PFSK-1 (cell line): ENCODE measurements at regions not wholly inside any gene's neighbourhood (a gene's known extent, or its start where the extent isn't known, plus 50 kb on each side); places are given as distances from the start of the nearest gene placed in this dataset.

Source experiments
- FOXP2 ChIP-seq: optimal IDR thresholded peaks from 2 replicates; pipeline ENCODE3; 2011; ENCODE audit warnings: borderline replicate concordance, control low read depth, inconsistent platforms; ENCODE audit not compliant: insufficient read depth; ENCODE audit errors: extremely low read length, extremely low read depth
- POLR2AphosphoS5 ChIP-seq: IDR thresholded peaks from 2 replicates; pipeline ENCODE4 v1.6.1; 2012; ENCODE audit warnings: low read depth, mild to moderate bottlenecking, control low read depth, low read length, moderate library complexity
- REST ChIP-seq, 2 experiments: IDR thresholded peaks; 2 replicates each; pipeline versions ENCODE4 v1.6.1 to v1.8.0; 2011 to 2012; ENCODE audit warnings: low read depth in 2 of 2, low read length in 2 of 2, control low read depth in 1 of 2, inconsistent platforms in 1 of 2, mild to moderate bottlenecking in 1 of 2, moderate library complexity in 1 of 2; ENCODE audit not compliant: insufficient read depth in 1 of 2
- SIN3A ChIP-seq: IDR thresholded peaks from 2 replicates; pipeline ENCODE4 v1.6.1; 2012; ENCODE audit warnings: mild to moderate bottlenecking, low read length, moderate library complexity, borderline replicate concordance; ENCODE audit not compliant: insufficient read depth
- TAF1 ChIP-seq: IDR thresholded peaks from 2 replicates; pipeline ENCODE4 v1.6.1; 2012; ENCODE audit warnings: low read length, control low read depth, borderline replicate concordance; ENCODE audit not compliant: insufficient read depth

GRCh38 chrX:39731735-39732134 lies 366.0 kb downstream of the BCOR start:
- TF ChIP-seq TAF1 = no peak
- no peak for TF ChIP-seq REST (IDR thresholded peaks at IDR 0.05; ENCODE audit: insufficient read depth in 1 of 2, low read depth in 2 of 2, low read length in 2 of 2)
- TF ChIP-seq SIN3A = no peak
- no peak for TF ChIP-seq FOXP2
- TF ChIP-seq POLR2AphosphoS5 = no peak

DNA sequence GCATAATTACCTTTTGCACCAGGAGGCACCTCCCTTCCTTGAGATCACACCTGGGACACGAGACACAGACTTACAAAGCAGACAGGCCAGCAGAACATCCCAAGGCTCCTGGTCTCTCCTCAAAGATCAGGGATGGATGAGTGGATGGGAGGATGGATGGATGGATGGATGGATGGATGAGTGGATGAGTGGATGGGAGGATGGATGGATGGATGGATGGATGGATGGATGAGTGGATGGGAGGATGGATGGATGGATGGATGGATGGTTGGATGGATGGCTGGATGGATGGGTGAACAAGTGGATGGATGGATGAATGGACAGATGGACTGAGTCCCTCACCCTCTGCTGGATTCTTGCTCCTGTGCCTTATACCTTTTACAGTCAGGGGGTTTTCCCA lies 364.0 kb downstream of the BCOR start:
- TF ChIP-seq SIN3A = no peak
- no peak for TF ChIP-seq REST (IDR thresholded peaks at IDR 0.05; ENCODE audit: insufficient read depth in 1 of 2, low read depth in 2 of 2, low read length in 2 of 2)
- TF ChIP-seq FOXP2 = no peak
- no peak for TF ChIP-seq POLR2AphosphoS5
- TF ChIP-seq TAF1 = no peak

DNA sequence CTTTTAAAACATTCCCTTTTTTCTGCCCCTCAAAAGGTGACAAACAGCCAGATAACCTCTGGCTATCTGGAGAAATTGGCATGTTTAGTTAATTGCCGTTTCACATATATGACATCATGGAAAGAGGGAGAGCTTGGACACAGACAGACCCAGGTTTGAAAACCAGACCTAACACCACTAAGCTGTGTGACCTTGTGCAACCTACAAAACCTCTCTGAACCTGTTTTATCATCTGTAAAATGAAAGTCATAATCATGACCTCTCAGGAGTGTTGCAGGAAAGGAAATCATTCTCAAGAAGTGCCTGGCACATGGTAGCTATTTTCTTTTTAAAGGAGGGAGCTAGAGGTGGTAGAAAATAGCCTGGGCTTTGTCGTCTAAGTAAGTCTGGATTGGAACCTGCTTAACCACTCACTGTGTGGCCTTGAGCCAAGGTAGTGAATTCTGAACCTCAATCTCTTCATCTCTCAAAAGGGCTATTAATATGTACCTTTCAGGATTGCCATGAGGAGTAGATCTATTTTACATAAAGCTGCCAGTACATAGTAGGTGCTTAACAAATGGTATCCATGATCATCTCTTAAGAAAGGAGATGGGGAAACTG lies 363.5 kb downstream of the BCOR start:
- TF ChIP-seq POLR2AphosphoS5 = no peak
- TF ChIP-seq REST (IDR thresholded peaks at IDR 0.05; ENCODE audit: insufficient read depth in 1 of 2, low read depth in 2 of 2, low read length in 2 of 2) = no peak
- TF ChIP-seq FOXP2 = no peak
- TF ChIP-seq TAF1 = no peak
- TF ChIP-seq SIN3A = no peak

DNA sequence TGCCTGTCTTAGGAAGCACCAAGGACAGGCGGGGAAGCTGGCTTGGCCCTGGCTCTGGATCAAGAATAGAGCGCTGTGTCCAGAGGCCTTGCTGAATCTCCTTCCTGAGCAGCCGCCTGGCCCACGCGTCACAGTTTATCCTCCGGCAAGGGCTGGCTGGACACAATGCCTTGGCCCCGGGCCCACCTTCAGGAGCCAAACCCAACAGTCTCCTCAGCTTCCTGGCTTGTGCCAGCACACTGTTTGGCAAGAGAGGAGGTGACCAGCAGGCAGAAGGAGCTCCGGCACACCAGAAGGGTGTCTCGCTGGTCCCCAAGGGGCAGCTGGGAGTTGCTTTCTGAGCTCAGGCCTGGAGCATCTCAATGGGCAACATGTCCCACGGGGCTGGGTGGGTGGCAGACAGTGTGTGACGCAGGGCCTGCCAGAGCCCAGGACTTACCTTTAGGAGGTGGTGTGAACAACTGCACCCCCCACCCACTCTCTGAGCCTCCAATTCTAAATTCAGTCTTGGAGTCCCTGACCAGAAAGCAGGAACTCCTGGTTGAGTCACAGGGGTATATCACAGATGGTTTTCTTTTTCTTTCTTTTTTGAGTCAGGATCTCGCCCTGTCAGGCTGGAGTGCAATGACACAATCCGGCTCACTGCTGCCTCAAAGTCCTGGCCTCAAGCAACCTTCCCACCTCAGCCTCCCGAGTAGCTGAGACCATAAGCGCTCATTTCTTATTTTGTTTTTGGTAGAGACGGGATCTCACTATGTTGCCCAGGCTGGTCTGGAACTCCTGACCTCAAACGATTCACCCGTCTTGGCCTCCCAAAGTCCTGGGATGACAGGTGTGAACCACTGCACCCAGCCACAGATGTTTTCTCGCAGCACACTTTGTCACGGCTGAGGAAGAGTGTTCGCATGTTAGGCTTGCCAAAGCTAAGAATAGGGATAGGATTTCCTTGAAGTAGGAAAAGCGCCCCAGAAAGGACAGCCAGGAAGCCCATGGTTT lies 361.2 kb downstream of the BCOR start:
- no peak for TF ChIP-seq TAF1
- no peak for TF ChIP-seq FOXP2
- no peak for TF ChIP-seq SIN3A
- TF ChIP-seq POLR2AphosphoS5 = no peak
- no peak for TF ChIP-seq REST (IDR thresholded peaks at IDR 0.05; ENCODE audit: insufficient read depth in 1 of 2, low read depth in 2 of 2, low read length in 2 of 2)
